ENCODE measurements at regions not wholly inside any gene's neighbourhood (a gene's known extent, or its start where the extent isn't known, plus 50 kb on each side); places are given as distances from the start of the nearest gene placed in this dataset.
"Not testable (repeated sequence)": the region's sequence is repeated elsewhere in the genome, so short reads cannot be mapped to it uniquely, and the experiment has no call there.

GRCh38 chr2:226086190-226086589 lies 686.7 kb downstream of the NYAP2 start:
- no peak overlapping the region for H3K27ac ChIP-seq (ENCODE audit: low read depth, low read length)
- WGBS, 3 donors: 12 to 25% (median 23%) methylated on average over 1 of the region's 1 CpG

DNA sequence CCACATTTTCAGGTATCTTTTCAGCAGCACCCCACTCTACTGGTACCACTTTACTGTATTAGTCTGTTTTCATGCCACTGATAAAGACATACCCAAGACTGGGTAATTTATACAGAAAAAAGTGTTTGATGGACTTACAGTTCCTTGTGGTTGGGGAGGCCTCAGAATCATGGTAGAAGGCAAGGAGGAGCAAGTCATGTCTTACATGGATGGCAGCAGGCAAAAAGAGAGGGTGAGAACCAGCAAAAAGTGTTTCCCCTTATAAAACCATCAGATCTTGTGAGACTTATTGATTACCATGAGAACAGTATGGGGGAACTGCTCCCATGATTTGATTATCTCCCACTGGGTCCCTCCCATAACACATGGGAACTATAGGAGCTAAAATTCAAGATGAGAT lies 685.9 kb downstream of the NYAP2 start:
- not testable (repeated sequence) for H3K27ac ChIP-seq (ENCODE audit: low read depth, low read length)

- H3K27ac ChIP-seq (ENCODE audit: low read depth, low read length): no peak overlapping the region
Observed at GRCh38 chr2:226080334-226080733, 680.8 kb downstream of the NYAP2 start.

DNA sequence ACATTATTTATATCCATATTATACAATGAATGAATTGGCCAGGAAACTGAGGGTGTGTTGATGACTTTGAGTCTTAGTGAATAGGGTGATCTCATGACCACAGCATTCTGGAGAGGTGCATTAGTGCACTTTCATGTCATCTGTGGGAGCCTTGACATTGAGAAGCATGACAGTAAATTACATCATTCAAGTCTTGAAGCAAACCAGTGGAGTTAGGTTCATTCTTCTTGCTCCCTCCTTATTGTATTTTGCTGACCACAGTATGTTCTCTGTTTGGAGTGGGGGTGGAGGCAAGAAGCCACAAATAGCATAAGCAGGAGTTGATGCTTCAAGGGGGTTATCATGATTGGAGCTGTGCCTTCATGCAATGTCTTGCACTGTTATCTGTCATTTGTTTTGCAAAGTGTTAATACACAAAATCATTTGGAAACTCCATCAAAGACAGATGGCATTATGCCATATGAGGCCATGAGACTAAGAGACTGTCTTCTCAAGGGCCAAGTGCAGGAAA lies 680.2 kb downstream of the NYAP2 start:
- no peak overlapping the region for H3K27ac ChIP-seq (ENCODE audit: low read depth, low read length)

GRCh38 chr2:226079196-226079595 lies 679.7 kb downstream of the NYAP2 start:
- H3K27ac ChIP-seq (ENCODE audit: low read depth, low read length): no peak overlapping the region

- no peak overlapping the region for H3K27ac ChIP-seq (ENCODE audit: low read depth, low read length)
Observed at GRCh38 chr2:226078666-226079065, 679.2 kb downstream of the NYAP2 start.

DNA sequence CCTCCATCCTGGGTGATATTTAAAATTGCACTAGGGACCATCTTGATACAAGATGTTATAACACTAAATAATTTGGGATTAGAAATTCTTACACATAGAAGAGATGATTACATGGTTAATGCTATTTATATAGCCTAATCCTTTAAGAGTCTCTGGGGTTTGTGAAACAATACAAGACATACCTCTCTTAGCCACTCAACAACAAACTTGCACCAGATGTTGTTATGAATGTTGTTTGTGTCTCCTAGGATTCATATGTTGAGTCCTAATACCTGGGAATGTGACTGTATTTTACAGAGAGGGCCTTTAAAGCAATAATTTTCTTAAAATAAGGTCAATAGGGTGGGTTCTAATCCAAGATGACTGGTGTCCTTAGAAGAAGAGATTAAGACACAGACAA lies 678.3 kb downstream of the NYAP2 start:
- H3K27ac ChIP-seq (ENCODE audit: low read depth, low read length): no peak overlapping the region

DNA sequence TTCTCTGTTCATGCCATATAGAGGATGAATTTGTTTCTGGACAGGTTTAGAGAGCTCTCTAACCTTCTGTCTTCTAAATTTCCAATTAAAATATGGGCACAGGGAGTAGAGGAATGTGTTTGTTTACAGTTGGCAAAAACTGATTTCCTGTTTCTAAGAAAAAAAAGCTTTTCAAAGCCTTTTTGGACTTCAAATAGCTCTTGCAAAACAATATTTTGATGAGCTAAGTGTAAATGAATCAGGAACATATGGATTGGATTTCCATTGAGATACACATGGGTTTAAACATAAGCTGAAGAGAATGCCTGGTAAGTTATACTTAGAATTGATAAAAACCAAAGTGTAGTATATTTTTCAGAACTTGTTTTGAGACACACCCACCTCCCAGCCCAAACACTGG lies 677.5 kb downstream of the NYAP2 start:
- no peak overlapping the region for H3K27ac ChIP-seq (ENCODE audit: low read depth, low read length)

- WGBS, 3 donors: 39 to 60% (median 55%) methylated on average over 1 of the region's 1 CpG
- H3K27ac ChIP-seq (ENCODE audit: low read depth, low read length): no peak overlapping the region
Observed at GRCh38 chr2:226076529-226076928, 677.0 kb downstream of the NYAP2 start.

DNA sequence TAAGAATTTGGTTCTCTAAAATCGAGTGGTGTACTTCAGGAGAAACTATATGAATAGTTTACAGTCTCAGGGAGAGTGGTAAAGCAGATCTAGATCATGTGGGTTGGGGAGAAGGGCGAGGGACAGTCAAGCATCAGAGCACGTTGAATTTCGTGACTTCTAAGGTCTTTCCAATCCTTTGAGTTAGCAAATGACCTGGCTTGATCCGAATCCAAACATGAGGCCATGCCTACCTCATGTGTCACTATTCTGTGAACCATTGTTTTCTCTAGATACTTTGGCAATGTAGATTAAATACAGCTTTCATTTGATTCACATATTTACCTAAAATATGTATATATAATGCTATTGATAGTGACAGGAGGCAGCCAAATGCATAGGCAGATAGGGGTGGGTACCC lies 674.9 kb downstream of the NYAP2 start:
- 80% methylated on average over 5 of the region's 5 CpGs for WGBS, 3 donors

GRCh38 chr2:226073496-226074160 lies 674.1 kb downstream of the NYAP2 start:
- no peak overlapping the region for H3K27ac ChIP-seq (ENCODE audit: low read depth, low read length)

More for the DNA sequence above, 674.9 kb downstream of the NYAP2 start:
- H3K27ac ChIP-seq (ENCODE audit: low read depth, low read length): no peak overlapping the region

GRCh38 chr2:226066873-226067272 lies 667.4 kb downstream of the NYAP2 start:
- WGBS, 3 donors: 72 to 86% (median 83%) methylated on average over 4 of the region's 4 CpGs
- H3K27ac ChIP-seq (ENCODE audit: low read depth, low read length): no peak overlapping the region

More at GRCh38 chr2:226073496-226074160, 674.1 kb downstream of the NYAP2 start:
- 85 to 89% (median 85%) methylated on average over 2 of the region's 2 CpGs for WGBS, 3 donors

DNA sequence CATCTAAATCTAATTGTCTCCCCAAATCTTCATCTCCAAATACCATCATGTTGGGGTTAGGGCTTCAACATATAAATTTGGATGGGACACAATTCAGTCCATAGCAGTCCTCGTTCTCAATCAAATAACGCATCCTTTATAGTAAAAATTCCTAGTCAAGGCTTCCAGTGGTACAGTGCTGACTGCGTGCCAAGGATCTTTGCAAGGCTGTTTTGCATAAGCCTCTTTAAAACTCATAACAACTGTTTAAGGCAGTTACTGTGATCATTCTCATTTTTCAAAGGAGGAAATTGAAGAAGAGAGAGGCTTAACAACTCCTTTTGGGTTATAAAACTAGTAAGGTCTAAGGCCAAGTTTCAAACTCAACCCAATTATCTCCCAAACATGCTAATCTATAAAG lies 666.9 kb downstream of the NYAP2 start:
- H3K27ac ChIP-seq (ENCODE audit: low read depth, low read length): no peak overlapping the region
- 92 to 93% (median 92%) methylated on average over 3 of the region's 3 CpGs for WGBS, 3 donors

DNA sequence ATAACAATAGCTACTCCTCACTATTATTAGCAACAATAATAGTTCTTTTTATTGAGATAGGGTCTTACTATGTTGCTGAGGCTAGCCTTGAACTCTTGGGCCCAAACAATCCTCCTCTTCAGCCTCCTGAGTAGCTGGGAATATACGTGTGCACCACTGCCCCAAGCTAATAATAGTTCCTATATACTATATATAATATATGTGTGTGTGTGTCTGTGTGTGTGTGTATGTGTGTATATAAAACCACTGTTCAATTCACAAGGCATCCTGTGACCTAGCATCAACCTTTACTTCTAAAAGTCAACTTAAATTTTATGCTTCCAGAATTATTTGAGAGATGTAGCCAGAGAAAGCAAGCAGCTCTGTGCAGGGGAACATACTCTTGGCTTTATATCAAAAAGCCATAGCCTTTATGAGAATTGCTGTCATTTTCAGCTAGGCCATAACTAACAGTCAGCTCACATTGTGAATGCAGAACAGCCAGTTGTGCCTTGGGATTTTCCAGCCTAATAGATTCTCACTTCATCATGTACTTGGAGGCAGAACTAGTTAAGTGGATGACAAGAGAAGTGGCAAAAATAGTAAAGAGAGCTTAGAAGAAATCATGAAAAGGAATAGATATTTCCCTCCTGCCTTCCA lies 665.5 kb downstream of the NYAP2 start:
- no peak overlapping the region for H3K27ac ChIP-seq (ENCODE audit: low read depth, low read length)
- 67 to 84% (median 79%) methylated on average over 1 of the region's 1 CpG for WGBS, 3 donors

DNA sequence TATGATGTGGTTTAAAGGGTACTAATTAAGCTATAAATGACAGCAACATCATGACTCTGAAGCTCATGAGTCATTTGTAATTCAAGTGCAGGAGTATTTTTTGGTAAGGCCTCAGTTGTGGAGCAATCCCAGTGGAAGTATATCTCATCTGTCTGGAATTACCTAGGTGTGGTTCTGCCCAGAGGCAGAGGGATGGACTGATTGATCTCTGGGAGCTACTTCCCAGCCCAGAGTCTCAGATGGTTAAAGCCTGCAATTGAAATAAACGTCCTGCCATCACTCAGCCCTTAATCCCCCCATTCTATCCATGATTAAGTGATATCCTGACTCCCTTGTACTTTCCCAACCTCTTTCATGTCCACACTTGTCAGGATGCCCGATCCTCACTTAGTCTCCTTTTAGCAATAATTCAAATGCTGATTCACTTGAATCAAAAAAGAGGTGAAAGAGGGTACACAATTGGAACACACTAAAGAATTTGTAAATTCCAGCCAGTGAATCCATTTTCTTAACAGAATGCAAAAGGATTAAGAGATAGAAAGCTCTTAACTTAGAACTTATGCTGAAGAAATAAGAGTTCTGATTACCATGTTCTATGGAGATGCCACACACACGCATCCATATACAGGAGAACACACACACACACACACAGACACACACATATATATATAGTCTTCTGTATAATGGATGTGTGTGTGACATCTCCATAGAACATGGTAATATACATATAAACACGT lies 664.4 kb downstream of the NYAP2 start:
- no peak overlapping the region for H3K27ac ChIP-seq (ENCODE audit: low read depth, low read length)
- WGBS, 3 donors: 78 to 84% (median 81%) methylated on average over 4 of the region's 4 CpGs

- H3K27ac ChIP-seq (ENCODE audit: low read depth, low read length): no peak overlapping the region
- 61 to 88% (median 75%) methylated on average over 3 of the region's 3 CpGs for WGBS, 3 donors
Observed at GRCh38 chr2:226059961-226060627, 660.6 kb downstream of the NYAP2 start.

GRCh38 chr2:226057914-226058313 lies 658.4 kb downstream of the NYAP2 start:
- WGBS, 3 donors: 23 to 32% (median 30%) methylated on average over 1 of the region's 1 CpG
- H3K27ac ChIP-seq (ENCODE audit: low read depth, low read length): no peak overlapping the region

- no peak overlapping the region for H3K27ac ChIP-seq (ENCODE audit: low read depth, low read length)
- WGBS, 3 donors: 39 to 61% (median 60%) methylated on average over 1 of the region's 1 CpG
Observed at GRCh38 chr2:226057365-226057764, 657.9 kb downstream of the NYAP2 start.

DNA sequence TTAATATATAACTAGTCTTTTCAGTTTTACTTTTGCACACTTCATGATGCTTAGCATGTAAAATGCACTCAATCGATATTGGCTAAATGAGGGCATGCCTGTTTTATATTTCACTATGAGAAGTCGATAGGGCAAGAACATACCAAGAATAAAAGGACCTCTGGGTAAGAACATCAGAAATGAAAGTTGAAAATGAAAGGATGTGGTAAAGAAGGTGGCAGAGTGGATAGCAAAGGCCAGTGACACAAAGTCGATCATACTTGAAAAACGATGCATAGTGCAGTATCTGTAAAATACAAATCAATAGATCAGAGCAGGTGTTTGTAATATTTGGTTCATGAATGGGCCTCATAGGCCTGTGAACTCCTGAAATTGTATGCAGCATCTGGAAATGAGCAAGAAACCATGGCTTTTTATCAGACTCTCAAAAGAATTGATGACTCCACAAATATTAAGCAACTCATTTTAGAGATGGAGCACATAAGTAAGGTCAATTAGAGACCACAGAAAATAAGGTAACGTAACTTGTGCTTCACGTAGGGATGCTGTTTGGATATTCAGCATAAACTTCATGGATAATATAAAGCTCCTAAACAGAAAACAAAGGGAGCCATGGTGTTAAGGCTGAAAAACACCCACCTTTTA lies 653.4 kb downstream of the NYAP2 start:
- 61 to 92% (median 90%) methylated on average over 6 of the region's 6 CpGs for WGBS, 3 donors
- no peak overlapping the region for H3K27ac ChIP-seq (ENCODE audit: low read depth, low read length)

All from adipose tissue (tissue), 3 donors.